IMR-90 (cell line): ENCODE measurements at regions not wholly inside any gene's neighbourhood (a gene's known extent, or its start where the extent isn't known, plus 50 kb on each side); places are given as distances from the start of the nearest gene placed in this dataset.

Experiments
- ATAC-seq: fragments of 200-7000 bp; cut with Tn5 transposase; 2 replicates; pipeline ENCODE4 v1.9.1; 2020; ENCODE audit warnings: low read depth, mild to moderate bottlenecking, moderate library complexity
- BruUV-seq: library from RNA; stranded (reverse); fragments of 400-500 nt; replicated peaks from 2 replicates; lab custom pipeline; 2021; lab: Mats Ljungman, UMichigan
- CTCF ChIA-PET: fragments of 300-600 bp; formaldehyde crosslinking; extraction: SDS; loops from one replicate; lab custom pipeline; 2021; ENCODE audit warnings: antibody characterized with exemption; lab: Yijun Ruan, JAX
- POLR2A ChIA-PET: fragments of 300-600 bp; sonication (Branson Sonifier 250); formaldehyde crosslinking; loops from one replicate; lab custom pipeline; 2022; ENCODE audit warnings: antibody characterized with exemption; ENCODE audit not compliant: unreplicated experiment; lab: Charles Lee
- DNase-seq: peaks from one replicate; pipeline ENCODE4 v3.0.0; 2013
- H2AFZ ChIP-seq: replicated peaks from 2 replicates; pipeline ENCODE3; 2013; ENCODE audit warnings: low read length, mild to moderate bottlenecking; ENCODE audit not compliant: poor library complexity
- H2AK5ac ChIP-seq: 2 replicates; pipeline ENCODE4 v1.6.1; 2013; ENCODE audit warnings: low read depth, low read length, inconsistent platforms
- H2AK9ac ChIP-seq: replicated peaks from 2 replicates; pipeline ENCODE3; 2013; ENCODE audit warnings: mild to moderate bottlenecking, low read depth, low read length, moderate library complexity; ENCODE audit not compliant: poor library complexity
- H2BK120ac ChIP-seq: 2 replicates; pipeline ENCODE4 v1.6.1; 2013; ENCODE audit warnings: low read depth, low read length, inconsistent platforms
- H2BK15ac ChIP-seq: 3 replicates; pipeline ENCODE4 v1.6.1; 2013; ENCODE audit warnings: low read depth, low read length, inconsistent platforms
- H2BK20ac ChIP-seq: 2 replicates; pipeline ENCODE4 v1.6.1; 2013; ENCODE audit warnings: low read depth, mild to moderate bottlenecking, inconsistent platforms, low read length, moderate library complexity
- H2BK5ac ChIP-seq: 2 replicates; pipeline ENCODE4 v1.6.1; 2013; ENCODE audit warnings: mild to moderate bottlenecking, low read depth, low read length, inconsistent platforms; ENCODE audit not compliant: poor library complexity, severe bottlenecking
- H3K14ac ChIP-seq: replicated peaks from 2 replicates; pipeline ENCODE4 v1.6.1; 2013; ENCODE audit warnings: low read depth, low read length, inconsistent platforms
- H3K18ac ChIP-seq: 2 replicates; pipeline ENCODE4 v1.6.1; 2013; ENCODE audit warnings: low read depth, low read length, control low read depth
- H3K23ac ChIP-seq: 2 replicates; pipeline ENCODE4 v1.6.1; 2013; ENCODE audit warnings: low read depth, low read length, inconsistent platforms
- H3K27ac ChIP-seq: 2 replicates; pipeline ENCODE4 v1.5.1; 2013; ENCODE audit warnings: mild to moderate bottlenecking, control low read depth, low read length; ENCODE audit not compliant: insufficient read depth
- H3K27me3 ChIP-seq: 2 replicates; pipeline ENCODE4 v1.6.1; 2013; ENCODE audit warnings: low read length; ENCODE audit not compliant: control insufficient read depth, insufficient read depth
- H3K36me3 ChIP-seq: 2 replicates; pipeline ENCODE4 v1.6.1; 2013; ENCODE audit warnings: low read length, mixed read lengths; ENCODE audit not compliant: control insufficient read depth, insufficient read depth
- H3K4ac ChIP-seq: 2 replicates; pipeline ENCODE4 v1.6.1; 2013; ENCODE audit warnings: low read depth, low read length, inconsistent platforms
- H3K4me1 ChIP-seq: 2 replicates; pipeline ENCODE4 v1.6.1; 2013; ENCODE audit warnings: low read length, mixed read lengths; ENCODE audit not compliant: control insufficient read depth, insufficient read depth
- H3K4me2 ChIP-seq: 2 replicates; pipeline ENCODE4 v1.6.1; 2013; ENCODE audit warnings: low read depth, mild to moderate bottlenecking, control low read depth, low read length, moderate library complexity
- H3K4me3 ChIP-seq: 2 replicates; pipeline ENCODE4 v1.5.1; 2013; ENCODE audit warnings: low read depth, mild to moderate bottlenecking, control low read depth, low read length, moderate library complexity; ENCODE audit not compliant: insufficient read depth
- H3K56ac ChIP-seq: 2 replicates; pipeline ENCODE4 v1.6.1; 2013; ENCODE audit warnings: low read length, inconsistent platforms; ENCODE audit not compliant: insufficient read depth; ENCODE audit errors: extremely low read depth
- H3K79me1 ChIP-seq, 2 experiments: 2 replicates each; pipeline ENCODE4 v1.6.1; 2013; ENCODE audit warnings: low read length in 2 of 2, inconsistent platforms in 1 of 2, low read depth in 1 of 2
- H3K9ac ChIP-seq: 2 replicates; pipeline ENCODE4 v1.6.1; 2013; ENCODE audit warnings: low read depth, low read length, control low read depth
- H3K9me1 ChIP-seq: 2 replicates; pipeline ENCODE4 v1.6.1; 2013; ENCODE audit warnings: low read length, inconsistent platforms; ENCODE audit not compliant: insufficient read depth
- H3K9me3 ChIP-seq: 2 replicates; pipeline ENCODE4 v1.6.1; 2013; ENCODE audit warnings: low read length; ENCODE audit not compliant: control insufficient read depth, insufficient read depth
- H4K20me1 ChIP-seq: 2 replicates; pipeline ENCODE4 v1.6.1; 2013; ENCODE audit warnings: low read length, inconsistent platforms; ENCODE audit not compliant: insufficient read depth
- H4K5ac ChIP-seq: 2 replicates; pipeline ENCODE4 v1.6.1; 2013; ENCODE audit warnings: mild to moderate bottlenecking, low read depth, low read length, control low read depth
- H4K8ac ChIP-seq, 2 experiments: 2 replicates each; pipeline ENCODE4 v1.6.1; 2013; ENCODE audit warnings: low read depth in 2 of 2, low read length in 2 of 2, control low read depth in 1 of 2, inconsistent platforms in 1 of 2
- H4K91ac ChIP-seq: 2 replicates; pipeline ENCODE4 v1.6.1; 2013; ENCODE audit warnings: low read depth, low read length, inconsistent platforms; ENCODE audit not compliant: insufficient read depth
- ELK1 ChIP-seq: fragments of 150-350 bp; IDR thresholded peaks from 2 replicates; pipeline ENCODE4 v1.6.1; 2016; ENCODE audit warnings: low read depth, mild to moderate bottlenecking, low read length, moderate library complexity, borderline replicate concordance
- MAZ ChIP-seq: IDR thresholded peaks from 2 replicates; pipeline ENCODE4 v1.6.1; 2012; ENCODE audit warnings: low read depth, mild to moderate bottlenecking, low read length, improper control_type of control experiment, moderate library complexity, borderline replicate concordance
- MXI1 ChIP-seq: IDR thresholded peaks from 2 replicates; pipeline ENCODE4 v1.6.1; 2012; ENCODE audit warnings: low read depth, mild to moderate bottlenecking, low read length, moderate library complexity, borderline replicate concordance
- NFE2L2 ChIP-seq: fragments of 150-350 bp; IDR thresholded peaks from 2 replicates; pipeline ENCODE4 v1.6.1; 2016; ENCODE audit warnings: low read depth, mild to moderate bottlenecking, low read length
- POLR2A ChIP-seq: IDR thresholded peaks from 2 replicates; pipeline ENCODE4 v1.6.1; 2012; ENCODE audit warnings: mild to moderate bottlenecking, low read depth, low read length
- USF2 ChIP-seq: fragments of 150-350 bp; IDR thresholded peaks from 2 replicates; pipeline ENCODE4 v1.6.1; 2017; ENCODE audit warnings: mild to moderate bottlenecking, antibody characterized with exemption, low read length, low read depth
- dilution Hi-C: fragments of 300-500 bp; cut with HindIII; formaldehyde crosslinking; loops from one replicate; pipeline ENCODE4 v1.14.3; 2018; ENCODE audit warnings: low sequenced_read_pairs; ENCODE audit not compliant: unreplicated experiment
- in situ Hi-C: fragments of 300-500 bp; cut with MboI; formaldehyde crosslinking; loops from 3 replicates; pipeline ENCODE4 v1.14.3; 2019; ENCODE audit warnings: low sequenced_read_pairs, inconsistent platforms, mixed read lengths
- intact Hi-C: fragments of 100-400 bp; cut with micrococcal nuclease; formaldehyde crosslinking; loops from 2 replicates; pipeline ENCODE4 v1.10.0; 2022
- TF ChIP-seq, protein P1 (sequence below): conservative IDR thresholded peaks from 2 replicates; pipeline ENCODE4 v1.5.1; 2012; ENCODE audit warnings: mild to moderate bottlenecking, low read depth, low read length, improper control_type of control experiment

GRCh38 chr4:19171832-19172231 is 1079.9 kb upstream of the SLIT2 start:
- Histone ChIP-seq H3K27ac (no peak overlapping the region), H3K56ac (no peak overlapping the region), H2AK5ac (no peak overlapping the region), H3K14ac (no peak overlapping the region), H2BK5ac (no peak overlapping the region), H3K9me3 (no peaks in the 10 kb centered on the region), H3K4ac (no peak overlapping the region), H3K4me2 (no peak overlapping the region), H3K4me3 (no peak overlapping the region), H4K91ac (no peak overlapping the region), H4K8ac (no peak overlapping the region), H3K23ac (no peak overlapping the region), H3K27me3 (no peaks in the 10 kb centered on the region), H2AK9ac (no peak overlapping the region), H4K5ac (no peak overlapping the region), H3K36me3 (no peaks in the 10 kb centered on the region), H3K4me1 (no peaks in the 10 kb centered on the region), H3K79me1 (no peaks in the 10 kb centered on the region), H2BK120ac (no peak overlapping the region), H3K9ac (no peak overlapping the region), H2AFZ (no peak overlapping the region), H3K18ac (no peak overlapping the region), H2BK20ac (no peak overlapping the region), H3K9me1 (no peaks in the 10 kb centered on the region), H2BK15ac (no peak overlapping the region), H4K20me1 (no peaks in the 10 kb centered on the region)
- in situ Hi-C loops: no loop called here
- CTCF ChIA-PET: no interaction called here
- POLR2A ChIA-PET: no interaction called here
- TF ChIP-seq, protein P1, sequence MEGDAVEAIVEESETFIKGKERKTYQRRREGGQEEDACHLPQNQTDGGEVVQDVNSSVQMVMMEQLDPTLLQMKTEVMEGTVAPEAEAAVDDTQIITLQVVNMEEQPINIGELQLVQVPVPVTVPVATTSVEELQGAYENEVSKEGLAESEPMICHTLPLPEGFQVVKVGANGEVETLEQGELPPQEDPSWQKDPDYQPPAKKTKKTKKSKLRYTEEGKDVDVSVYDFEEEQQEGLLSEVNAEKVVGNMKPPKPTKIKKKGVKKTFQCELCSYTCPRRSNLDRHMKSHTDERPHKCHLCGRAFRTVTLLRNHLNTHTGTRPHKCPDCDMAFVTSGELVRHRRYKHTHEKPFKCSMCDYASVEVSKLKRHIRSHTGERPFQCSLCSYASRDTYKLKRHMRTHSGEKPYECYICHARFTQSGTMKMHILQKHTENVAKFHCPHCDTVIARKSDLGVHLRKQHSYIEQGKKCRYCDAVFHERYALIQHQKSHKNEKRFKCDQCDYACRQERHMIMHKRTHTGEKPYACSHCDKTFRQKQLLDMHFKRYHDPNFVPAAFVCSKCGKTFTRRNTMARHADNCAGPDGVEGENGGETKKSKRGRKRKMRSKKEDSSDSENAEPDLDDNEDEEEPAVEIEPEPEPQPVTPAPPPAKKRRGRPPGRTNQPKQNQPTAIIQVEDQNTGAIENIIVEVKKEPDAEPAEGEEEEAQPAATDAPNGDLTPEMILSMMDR: no peak
- no peak for TF ChIP-seq POLR2A
- TF ChIP-seq ELK1: no peak
- no peak for TF ChIP-seq MAZ
- TF ChIP-seq USF2: no peak
- no peak for TF ChIP-seq NFE2L2
- TF ChIP-seq MXI1: no peak
- ATAC-seq: no peak
- intact Hi-C loops: no loop called here
- BruUV-seq: no TSS peak
- DNase-seq: no peak
- dilution Hi-C loops: no loop called here
